IMR-90 (cell line): ENCODE measurements at regions not wholly inside any gene's neighbourhood (a gene's known extent, or its start where the extent isn't known, plus 50 kb on each side); places are given as distances from the start of the nearest gene placed in this dataset.

Source experiments
- ATAC-seq: fragments of 200-7000 bp; cut with Tn5 transposase; 2 replicates; pipeline ENCODE4 v1.9.1; 2020; ENCODE audit warnings: low read depth, mild to moderate bottlenecking, moderate library complexity
- BruUV-seq: library from RNA; stranded (reverse); fragments of 400-500 nt; replicated peaks from 2 replicates; lab custom pipeline; 2021; lab: Mats Ljungman, UMichigan
- CTCF ChIA-PET: fragments of 300-600 bp; formaldehyde crosslinking; extraction: SDS; loops from one replicate; lab custom pipeline; 2021; ENCODE audit warnings: antibody characterized with exemption; lab: Yijun Ruan, JAX
- POLR2A ChIA-PET: fragments of 300-600 bp; sonication (Branson Sonifier 250); formaldehyde crosslinking; loops from one replicate; lab custom pipeline; 2022; ENCODE audit warnings: antibody characterized with exemption; ENCODE audit not compliant: unreplicated experiment; lab: Charles Lee
- DNase-seq: peaks from one replicate; pipeline ENCODE4 v3.0.0; 2013
- H2AFZ ChIP-seq: replicated peaks from 2 replicates; pipeline ENCODE3; 2013; ENCODE audit warnings: low read length, mild to moderate bottlenecking; ENCODE audit not compliant: poor library complexity
- H2AK5ac ChIP-seq: 2 replicates; pipeline ENCODE4 v1.6.1; 2013; ENCODE audit warnings: low read depth, low read length, inconsistent platforms
- H2AK9ac ChIP-seq: replicated peaks from 2 replicates; pipeline ENCODE3; 2013; ENCODE audit warnings: mild to moderate bottlenecking, low read depth, low read length, moderate library complexity; ENCODE audit not compliant: poor library complexity
- H2BK120ac ChIP-seq: 2 replicates; pipeline ENCODE4 v1.6.1; 2013; ENCODE audit warnings: low read depth, low read length, inconsistent platforms
- H2BK15ac ChIP-seq: 3 replicates; pipeline ENCODE4 v1.6.1; 2013; ENCODE audit warnings: low read depth, low read length, inconsistent platforms
- H2BK20ac ChIP-seq: 2 replicates; pipeline ENCODE4 v1.6.1; 2013; ENCODE audit warnings: low read depth, mild to moderate bottlenecking, inconsistent platforms, low read length, moderate library complexity
- H2BK5ac ChIP-seq: 2 replicates; pipeline ENCODE4 v1.6.1; 2013; ENCODE audit warnings: mild to moderate bottlenecking, low read depth, low read length, inconsistent platforms; ENCODE audit not compliant: poor library complexity, severe bottlenecking
- H3K14ac ChIP-seq: replicated peaks from 2 replicates; pipeline ENCODE4 v1.6.1; 2013; ENCODE audit warnings: low read depth, low read length, inconsistent platforms
- H3K18ac ChIP-seq: 2 replicates; pipeline ENCODE4 v1.6.1; 2013; ENCODE audit warnings: low read depth, low read length, control low read depth
- H3K23ac ChIP-seq: 2 replicates; pipeline ENCODE4 v1.6.1; 2013; ENCODE audit warnings: low read depth, low read length, inconsistent platforms
- H3K27ac ChIP-seq: 2 replicates; pipeline ENCODE4 v1.5.1; 2013; ENCODE audit warnings: mild to moderate bottlenecking, control low read depth, low read length; ENCODE audit not compliant: insufficient read depth
- H3K27me3 ChIP-seq: 2 replicates; pipeline ENCODE4 v1.6.1; 2013; ENCODE audit warnings: low read length; ENCODE audit not compliant: control insufficient read depth, insufficient read depth
- H3K36me3 ChIP-seq: 2 replicates; pipeline ENCODE4 v1.6.1; 2013; ENCODE audit warnings: low read length, mixed read lengths; ENCODE audit not compliant: control insufficient read depth, insufficient read depth
- H3K4ac ChIP-seq: 2 replicates; pipeline ENCODE4 v1.6.1; 2013; ENCODE audit warnings: low read depth, low read length, inconsistent platforms
- H3K4me1 ChIP-seq: 2 replicates; pipeline ENCODE4 v1.6.1; 2013; ENCODE audit warnings: low read length, mixed read lengths; ENCODE audit not compliant: control insufficient read depth, insufficient read depth
- H3K4me2 ChIP-seq: 2 replicates; pipeline ENCODE4 v1.6.1; 2013; ENCODE audit warnings: low read depth, mild to moderate bottlenecking, control low read depth, low read length, moderate library complexity
- H3K4me3 ChIP-seq: 2 replicates; pipeline ENCODE4 v1.5.1; 2013; ENCODE audit warnings: low read depth, mild to moderate bottlenecking, control low read depth, low read length, moderate library complexity; ENCODE audit not compliant: insufficient read depth
- H3K56ac ChIP-seq: 2 replicates; pipeline ENCODE4 v1.6.1; 2013; ENCODE audit warnings: low read length, inconsistent platforms; ENCODE audit not compliant: insufficient read depth; ENCODE audit errors: extremely low read depth
- H3K79me1 ChIP-seq, 2 experiments: 2 replicates each; pipeline ENCODE4 v1.6.1; 2013; ENCODE audit warnings: low read length in 2 of 2, inconsistent platforms in 1 of 2, low read depth in 1 of 2
- H3K9ac ChIP-seq: 2 replicates; pipeline ENCODE4 v1.6.1; 2013; ENCODE audit warnings: low read depth, low read length, control low read depth
- H3K9me1 ChIP-seq: 2 replicates; pipeline ENCODE4 v1.6.1; 2013; ENCODE audit warnings: low read length, inconsistent platforms; ENCODE audit not compliant: insufficient read depth
- H3K9me3 ChIP-seq: 2 replicates; pipeline ENCODE4 v1.6.1; 2013; ENCODE audit warnings: low read length; ENCODE audit not compliant: control insufficient read depth, insufficient read depth
- H4K20me1 ChIP-seq: 2 replicates; pipeline ENCODE4 v1.6.1; 2013; ENCODE audit warnings: low read length, inconsistent platforms; ENCODE audit not compliant: insufficient read depth
- H4K5ac ChIP-seq: 2 replicates; pipeline ENCODE4 v1.6.1; 2013; ENCODE audit warnings: mild to moderate bottlenecking, low read depth, low read length, control low read depth
- H4K8ac ChIP-seq, 2 experiments: 2 replicates each; pipeline ENCODE4 v1.6.1; 2013; ENCODE audit warnings: low read depth in 2 of 2, low read length in 2 of 2, control low read depth in 1 of 2, inconsistent platforms in 1 of 2
- H4K91ac ChIP-seq: 2 replicates; pipeline ENCODE4 v1.6.1; 2013; ENCODE audit warnings: low read depth, low read length, inconsistent platforms; ENCODE audit not compliant: insufficient read depth
- BHLHE40 ChIP-seq: fragments of 150-350 bp; IDR thresholded peaks from 2 replicates; pipeline ENCODE4 v1.6.1; 2016; ENCODE audit warnings: mild to moderate bottlenecking, low read depth, low read length
- CEBPB ChIP-seq: IDR thresholded peaks from 2 replicates; pipeline ENCODE4 v1.6.1; 2012; ENCODE audit warnings: low read depth, low read length, improper control_type of control experiment
- CHD1 ChIP-seq: IDR thresholded peaks from 2 replicates; pipeline ENCODE4 v1.6.1; 2012; ENCODE audit warnings: low read depth, low read length, improper control_type of control experiment
- FOS ChIP-seq: fragments of 150-350 bp; IDR thresholded peaks from 2 replicates; pipeline ENCODE4 v1.6.1; 2016; ENCODE audit warnings: low read depth, low read length
- MAFK ChIP-seq: IDR thresholded peaks from 2 replicates; pipeline ENCODE4 v1.6.1; 2012; ENCODE audit warnings: low read depth, low read length, improper control_type of control experiment
- MAZ ChIP-seq: IDR thresholded peaks from 2 replicates; pipeline ENCODE4 v1.6.1; 2012; ENCODE audit warnings: low read depth, mild to moderate bottlenecking, low read length, improper control_type of control experiment, moderate library complexity, borderline replicate concordance
- MXI1 ChIP-seq: IDR thresholded peaks from 2 replicates; pipeline ENCODE4 v1.6.1; 2012; ENCODE audit warnings: low read depth, mild to moderate bottlenecking, low read length, moderate library complexity, borderline replicate concordance
- NFE2L2 ChIP-seq: fragments of 150-350 bp; IDR thresholded peaks from 2 replicates; pipeline ENCODE4 v1.6.1; 2016; ENCODE audit warnings: low read depth, mild to moderate bottlenecking, low read length
- POLR2A ChIP-seq: IDR thresholded peaks from 2 replicates; pipeline ENCODE4 v1.6.1; 2012; ENCODE audit warnings: mild to moderate bottlenecking, low read depth, low read length
- RAD21 ChIP-seq: IDR thresholded peaks from 2 replicates; pipeline ENCODE4 v1.6.1; 2012; ENCODE audit warnings: low read length, improper control_type of control experiment
- RCOR1 ChIP-seq: IDR thresholded peaks from 2 replicates; pipeline ENCODE4 v1.6.1; 2012; ENCODE audit warnings: mild to moderate bottlenecking, low read length, improper control_type of control experiment; ENCODE audit not compliant: insufficient replicate concordance
- RFX5 ChIP-seq: IDR thresholded peaks from 2 replicates; pipeline ENCODE4 v1.8.0; 2012; ENCODE audit warnings: low read depth, mild to moderate bottlenecking, low read length, moderate library complexity
- SMC3 ChIP-seq: fragments of 150-350 bp; IDR thresholded peaks from 2 replicates; pipeline ENCODE4 v1.6.1; 2016; ENCODE audit warnings: low read depth, mild to moderate bottlenecking, antibody characterized with exemption, low read length, moderate library complexity
- WGBS, 2 experiments: methylation state at CpG; one replicate each; pipeline versions ENCODE4 v1.1.5 to v1.1.7; 2013; ENCODE audit warnings: missing lambda C conversion rate in 2 of 2; ENCODE audit not compliant: insufficient read length in 1 of 2; ENCODE audit errors: extremely low coverage in 2 of 2; 5-methylcytosine and 5-hydroxymethylcytosine counted together
- dilution Hi-C: fragments of 300-500 bp; cut with HindIII; formaldehyde crosslinking; loops from one replicate; pipeline ENCODE4 v1.14.3; 2018; ENCODE audit warnings: low sequenced_read_pairs; ENCODE audit not compliant: unreplicated experiment
- in situ Hi-C: fragments of 300-500 bp; cut with MboI; formaldehyde crosslinking; loops from 3 replicates; pipeline ENCODE4 v1.14.3; 2019; ENCODE audit warnings: low sequenced_read_pairs, inconsistent platforms, mixed read lengths
- intact Hi-C: fragments of 100-400 bp; cut with micrococcal nuclease; formaldehyde crosslinking; loops from 2 replicates; pipeline ENCODE4 v1.10.0; 2022
- TF ChIP-seq, protein P1 (sequence below): fragments of 150-350 bp; IDR thresholded peaks from 2 replicates; pipeline ENCODE4 v1.6.1; 2017; ENCODE audit warnings: mild to moderate bottlenecking, antibody characterized with exemption, low read length, low read depth
- TF ChIP-seq, protein P2 (sequence below): fragments of 150-350 bp; IDR thresholded peaks from 2 replicates; pipeline ENCODE4 v1.6.1; 2016; ENCODE audit warnings: low read depth, mild to moderate bottlenecking, low read length, moderate library complexity, borderline replicate concordance
- TF ChIP-seq, protein P3 (sequence below): conservative IDR thresholded peaks from 2 replicates; pipeline ENCODE4 v1.5.1; 2012; ENCODE audit warnings: mild to moderate bottlenecking, low read depth, low read length, improper control_type of control experiment

DNA sequence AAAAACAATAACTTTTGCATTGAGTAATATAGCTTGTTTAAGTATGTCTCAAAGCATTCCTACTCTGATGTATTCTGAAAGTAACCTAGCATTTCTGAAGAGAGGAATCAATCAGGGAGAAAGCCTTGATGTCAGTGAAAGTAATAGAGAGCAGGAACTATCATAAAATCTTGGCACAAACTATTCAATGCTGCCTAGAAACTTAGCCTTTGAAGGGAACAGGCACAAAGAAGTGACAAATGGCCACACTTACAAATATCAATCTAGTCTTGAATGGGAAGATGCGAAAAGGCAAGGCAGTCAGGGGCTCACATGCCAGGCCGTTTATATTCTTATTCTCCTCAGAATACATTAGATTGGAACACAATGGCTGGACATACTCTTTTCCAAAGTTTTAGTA is 576.5 kb upstream of the ANO3 start:
- Histone ChIP-seq H3K27ac (no peak overlapping the region), H3K14ac (no peak overlapping the region), H3K18ac (no peak overlapping the region), H3K56ac (no peak overlapping the region), H2BK20ac (no peak overlapping the region), H3K4me1 (no peaks in the 10 kb centered on the region), H2BK15ac (no peak overlapping the region), H2BK5ac (no peak overlapping the region), H3K79me1 (no peaks in the 10 kb centered on the region), H4K5ac (no peak overlapping the region), H2AK5ac (no peak overlapping the region), H3K9me1 (no peaks in the 10 kb centered on the region), H3K4me2 (no peak overlapping the region), H3K36me3 (no peaks in the 10 kb centered on the region), H2BK120ac (no peak overlapping the region), H4K20me1 (no peaks in the 10 kb centered on the region), H2AFZ (no peak overlapping the region), H3K4me3 (no peak overlapping the region), H3K4ac (no peak overlapping the region), H3K9ac (no peak overlapping the region), H2AK9ac (no peak overlapping the region), H3K9me3 (peaks cover 8% of the 10 kb centered on the region; the same call in 1 of the 2 replicates), H3K23ac (no peak overlapping the region), H3K27me3 (no peaks in the 10 kb centered on the region), H4K8ac (no peak overlapping the region), H4K91ac (no peak overlapping the region)
- ChIA-PET CTCF (no interaction called here), POLR2A (no interaction called here)
- BruUV-seq, result no TSS peak
- DNase-seq (no peak), ATAC-seq (no peak)
- no CpG with 5 or more reads among the region's 2 CpGs for WGBS, 2 experiments
- TF ChIP-seq MAFK (no peak), CEBPB (no peak), POLR2A (no peak), RFX5 (no peak), MXI1 (no peak), NFE2L2 (no peak), CHD1 (no peak), BHLHE40 (no peak), FOS (no peak), SMC3 (no peak), RCOR1 (no peak), MAZ (no peak), RAD21 (no peak)
- TF ChIP-seq, protein P1, sequence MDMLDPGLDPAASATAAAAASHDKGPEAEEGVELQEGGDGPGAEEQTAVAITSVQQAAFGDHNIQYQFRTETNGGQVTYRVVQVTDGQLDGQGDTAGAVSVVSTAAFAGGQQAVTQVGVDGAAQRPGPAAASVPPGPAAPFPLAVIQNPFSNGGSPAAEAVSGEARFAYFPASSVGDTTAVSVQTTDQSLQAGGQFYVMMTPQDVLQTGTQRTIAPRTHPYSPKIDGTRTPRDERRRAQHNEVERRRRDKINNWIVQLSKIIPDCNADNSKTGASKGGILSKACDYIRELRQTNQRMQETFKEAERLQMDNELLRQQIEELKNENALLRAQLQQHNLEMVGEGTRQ, result no peak
- TF ChIP-seq, protein P2, sequence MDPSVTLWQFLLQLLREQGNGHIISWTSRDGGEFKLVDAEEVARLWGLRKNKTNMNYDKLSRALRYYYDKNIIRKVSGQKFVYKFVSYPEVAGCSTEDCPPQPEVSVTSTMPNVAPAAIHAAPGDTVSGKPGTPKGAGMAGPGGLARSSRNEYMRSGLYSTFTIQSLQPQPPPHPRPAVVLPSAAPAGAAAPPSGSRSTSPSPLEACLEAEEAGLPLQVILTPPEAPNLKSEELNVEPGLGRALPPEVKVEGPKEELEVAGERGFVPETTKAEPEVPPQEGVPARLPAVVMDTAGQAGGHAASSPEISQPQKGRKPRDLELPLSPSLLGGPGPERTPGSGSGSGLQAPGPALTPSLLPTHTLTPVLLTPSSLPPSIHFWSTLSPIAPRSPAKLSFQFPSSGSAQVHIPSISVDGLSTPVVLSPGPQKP, result no peak
- TF ChIP-seq, protein P3, sequence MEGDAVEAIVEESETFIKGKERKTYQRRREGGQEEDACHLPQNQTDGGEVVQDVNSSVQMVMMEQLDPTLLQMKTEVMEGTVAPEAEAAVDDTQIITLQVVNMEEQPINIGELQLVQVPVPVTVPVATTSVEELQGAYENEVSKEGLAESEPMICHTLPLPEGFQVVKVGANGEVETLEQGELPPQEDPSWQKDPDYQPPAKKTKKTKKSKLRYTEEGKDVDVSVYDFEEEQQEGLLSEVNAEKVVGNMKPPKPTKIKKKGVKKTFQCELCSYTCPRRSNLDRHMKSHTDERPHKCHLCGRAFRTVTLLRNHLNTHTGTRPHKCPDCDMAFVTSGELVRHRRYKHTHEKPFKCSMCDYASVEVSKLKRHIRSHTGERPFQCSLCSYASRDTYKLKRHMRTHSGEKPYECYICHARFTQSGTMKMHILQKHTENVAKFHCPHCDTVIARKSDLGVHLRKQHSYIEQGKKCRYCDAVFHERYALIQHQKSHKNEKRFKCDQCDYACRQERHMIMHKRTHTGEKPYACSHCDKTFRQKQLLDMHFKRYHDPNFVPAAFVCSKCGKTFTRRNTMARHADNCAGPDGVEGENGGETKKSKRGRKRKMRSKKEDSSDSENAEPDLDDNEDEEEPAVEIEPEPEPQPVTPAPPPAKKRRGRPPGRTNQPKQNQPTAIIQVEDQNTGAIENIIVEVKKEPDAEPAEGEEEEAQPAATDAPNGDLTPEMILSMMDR, result no peak
- in situ Hi-C loops (no loop called here), intact Hi-C loops (no loop called here), dilution Hi-C loops (no loop called here)
